ENCODE measurements at regions not wholly inside any gene's neighbourhood (a gene's known extent, or its start where the extent isn't known, plus 50 kb on each side); places are given as distances from the start of the nearest gene placed in this dataset.
"Not testable (repeated sequence)": the region's sequence is repeated elsewhere in the genome, so short reads cannot be mapped to it uniquely, and the experiment has no call there.

DNA sequence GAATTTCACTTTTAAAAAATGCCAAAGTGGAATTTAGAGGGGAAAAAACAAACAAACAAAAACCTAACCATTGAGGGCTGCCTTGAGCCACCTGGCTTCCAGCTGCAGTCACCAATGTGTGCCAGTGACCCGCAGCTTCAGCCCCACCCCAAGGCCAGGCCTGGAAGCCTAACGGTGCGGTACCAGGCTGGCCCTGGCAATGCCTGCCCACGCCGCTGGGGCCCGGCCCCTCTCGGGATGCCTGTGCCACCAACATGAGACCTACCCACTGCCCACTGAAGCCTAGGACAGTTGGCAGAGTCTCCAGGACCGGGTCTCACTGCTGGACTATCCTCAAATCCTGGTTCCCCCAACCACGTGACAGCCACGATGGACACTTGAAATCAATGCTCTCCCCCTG lies 96.6 kb downstream of the NCOR2 start:
- no peak overlapping the region for H2AFZ ChIP-seq (ENCODE audit: low read depth, low read length)
- H3K79me2 ChIP-seq (ENCODE audit: insufficient read depth, low read length) = peaks cover 24% of the 10 kb centered on the region
- no peak overlapping the region for H3K4me2 ChIP-seq (ENCODE audit: insufficient read depth, low read length)
- no peak for TF ChIP-seq EZH2 (IDR thresholded peaks at IDR 0.05; ENCODE audit: borderline replicate concordance, low read depth, low read length, severe bottlenecking)
- H3K4me1 ChIP-seq (ENCODE audit: insufficient read depth, low read length) = peaks cover 18% of the 10 kb centered on the region
- peaks cover 72% of the 10 kb centered on the region for H3K36me3 ChIP-seq (ENCODE audit: insufficient read depth, low read length)
- no peak for DNase-seq
- no peak overlapping the region for H3K9ac ChIP-seq (ENCODE audit: low read depth, low read length)
- H3K9me3 ChIP-seq (ENCODE audit: insufficient read depth, low read length, severe bottlenecking) = peaks cover 29% of the 10 kb centered on the region
- H3K27me3 ChIP-seq (ENCODE audit: insufficient read depth, low read length, poor library complexity) = no peaks in the 10 kb centered on the region
- no peak overlapping the region for H3K4me3 ChIP-seq (ENCODE audit: low read depth in 1 of 2, low read length in 2 of 2)
- ATAC-seq (ENCODE audit: insufficient read depth, low read depth) = no peak
- H3K27ac ChIP-seq (ENCODE audit: low read length) = no peak overlapping the region
- H4K20me1 ChIP-seq (ENCODE audit: insufficient read depth, low read length) = peaks cover 16% of the 10 kb centered on the region

GRCh38 chr12:124470139-124470538 lies 97.3 kb downstream of the NCOR2 start:
- peaks cover 26% of the 10 kb centered on the region for H3K79me2 ChIP-seq (ENCODE audit: insufficient read depth, low read length)
- H3K9ac ChIP-seq (ENCODE audit: low read depth, low read length) = no peak overlapping the region
- H3K36me3 ChIP-seq (ENCODE audit: insufficient read depth, low read length) = peaks cover 72% of the 10 kb centered on the region
- H3K9me3 ChIP-seq (ENCODE audit: insufficient read depth, low read length, severe bottlenecking) = peaks cover 29% of the 10 kb centered on the region
- H4K20me1 ChIP-seq (ENCODE audit: insufficient read depth, low read length) = peaks cover 23% of the 10 kb centered on the region
- no peak overlapping the region for H3K27ac ChIP-seq (ENCODE audit: low read length)
- ATAC-seq (ENCODE audit: insufficient read depth, low read depth) (no peak), DNase-seq (no peak)
- no peak for TF ChIP-seq EZH2 (IDR thresholded peaks at IDR 0.05; ENCODE audit: borderline replicate concordance, low read depth, low read length, severe bottlenecking)
- TF ChIP-seq, protein P1, sequence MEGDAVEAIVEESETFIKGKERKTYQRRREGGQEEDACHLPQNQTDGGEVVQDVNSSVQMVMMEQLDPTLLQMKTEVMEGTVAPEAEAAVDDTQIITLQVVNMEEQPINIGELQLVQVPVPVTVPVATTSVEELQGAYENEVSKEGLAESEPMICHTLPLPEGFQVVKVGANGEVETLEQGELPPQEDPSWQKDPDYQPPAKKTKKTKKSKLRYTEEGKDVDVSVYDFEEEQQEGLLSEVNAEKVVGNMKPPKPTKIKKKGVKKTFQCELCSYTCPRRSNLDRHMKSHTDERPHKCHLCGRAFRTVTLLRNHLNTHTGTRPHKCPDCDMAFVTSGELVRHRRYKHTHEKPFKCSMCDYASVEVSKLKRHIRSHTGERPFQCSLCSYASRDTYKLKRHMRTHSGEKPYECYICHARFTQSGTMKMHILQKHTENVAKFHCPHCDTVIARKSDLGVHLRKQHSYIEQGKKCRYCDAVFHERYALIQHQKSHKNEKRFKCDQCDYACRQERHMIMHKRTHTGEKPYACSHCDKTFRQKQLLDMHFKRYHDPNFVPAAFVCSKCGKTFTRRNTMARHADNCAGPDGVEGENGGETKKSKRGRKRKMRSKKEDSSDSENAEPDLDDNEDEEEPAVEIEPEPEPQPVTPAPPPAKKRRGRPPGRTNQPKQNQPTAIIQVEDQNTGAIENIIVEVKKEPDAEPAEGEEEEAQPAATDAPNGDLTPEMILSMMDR (IDR thresholded peaks at IDR 0.05; ENCODE audit: borderline replicate concordance, extremely low read depth, low read length, poor library complexity, severe bottlenecking) = no peak
- no peak overlapping the region for H3K4me2 ChIP-seq (ENCODE audit: insufficient read depth, low read length)
- no peaks in the 10 kb centered on the region for H3K27me3 ChIP-seq (ENCODE audit: insufficient read depth, low read length, poor library complexity)
- H3K4me1 ChIP-seq (ENCODE audit: insufficient read depth, low read length) = peaks cover 23% of the 10 kb centered on the region
- no peak overlapping the region for H3K4me3 ChIP-seq (ENCODE audit: low read depth in 1 of 2, low read length in 2 of 2)
- H2AFZ ChIP-seq (ENCODE audit: low read depth, low read length) = no peak overlapping the region

- peaks cover 23% of the 10 kb centered on the region for H3K4me1 ChIP-seq (ENCODE audit: insufficient read depth, low read length)
- no peaks in the 10 kb centered on the region for H3K27me3 ChIP-seq (ENCODE audit: insufficient read depth, low read length, poor library complexity)
- no peak for ATAC-seq (ENCODE audit: insufficient read depth, low read depth)
- H3K27ac ChIP-seq (ENCODE audit: low read length) = no peak overlapping the region
- H3K9me3 ChIP-seq (ENCODE audit: insufficient read depth, low read length, severe bottlenecking) = peaks cover 22% of the 10 kb centered on the region
- H3K79me2 ChIP-seq (ENCODE audit: insufficient read depth, low read length) = peaks cover 30% of the 10 kb centered on the region
- H3K9ac ChIP-seq (ENCODE audit: low read depth, low read length) = no peak overlapping the region
- no peak for DNase-seq
- no peak overlapping the region for H3K4me2 ChIP-seq (ENCODE audit: insufficient read depth, low read length)
- no peak overlapping the region for H2AFZ ChIP-seq (ENCODE audit: low read depth, low read length)
- H3K4me3 ChIP-seq (ENCODE audit: low read depth in 1 of 2, low read length in 2 of 2) = no peak overlapping the region
- TF ChIP-seq EZH2 (IDR thresholded peaks at IDR 0.05; ENCODE audit: borderline replicate concordance, low read depth, low read length, severe bottlenecking) = no peak
- TF ChIP-seq, protein P1 (IDR thresholded peaks at IDR 0.05; ENCODE audit: borderline replicate concordance, extremely low read depth, low read length, poor library complexity, severe bottlenecking) = peak; percentile 68
- peaks cover 72% of the 10 kb centered on the region for H3K36me3 ChIP-seq (ENCODE audit: insufficient read depth, low read length)
- peaks cover 31% of the 10 kb centered on the region for H4K20me1 ChIP-seq (ENCODE audit: insufficient read depth, low read length)
Measured at GRCh38 chr12:124469193-124469888, 98.1 kb downstream of the NCOR2 start.

- not testable (repeated sequence) for H3K9me3 ChIP-seq (ENCODE audit: insufficient read depth, low read length, severe bottlenecking); H3K4me2 ChIP-seq (ENCODE audit: insufficient read depth, low read length); H3K27ac ChIP-seq (ENCODE audit: low read length); H3K27me3 ChIP-seq (ENCODE audit: insufficient read depth, low read length, poor library complexity); DNase-seq; H3K9ac ChIP-seq (ENCODE audit: low read depth, low read length); ATAC-seq (ENCODE audit: insufficient read depth, low read depth); H3K4me3 ChIP-seq (ENCODE audit: low read depth in 1 of 2, low read length in 2 of 2); H2AFZ ChIP-seq (ENCODE audit: low read depth, low read length)
- Histone ChIP-seq H3K36me3 (ENCODE audit: insufficient read depth, low read length) (peaks cover 72% of the 10 kb centered on the region), H3K4me1 (ENCODE audit: insufficient read depth, low read length) (peaks cover 23% of the 10 kb centered on the region), H3K79me2 (ENCODE audit: insufficient read depth, low read length) (peaks cover 35% of the 10 kb centered on the region), H4K20me1 (ENCODE audit: insufficient read depth, low read length) (peaks cover 48% of the 10 kb centered on the region)
Measured at GRCh38 chr12:124467549-124467948, 99.9 kb downstream of the NCOR2 start.
